ENCODE measurements at regions not wholly inside any gene's neighbourhood (a gene's known extent, or its start where the extent isn't known, plus 50 kb on each side); places are given as distances from the start of the nearest gene placed in this dataset.

DNA sequence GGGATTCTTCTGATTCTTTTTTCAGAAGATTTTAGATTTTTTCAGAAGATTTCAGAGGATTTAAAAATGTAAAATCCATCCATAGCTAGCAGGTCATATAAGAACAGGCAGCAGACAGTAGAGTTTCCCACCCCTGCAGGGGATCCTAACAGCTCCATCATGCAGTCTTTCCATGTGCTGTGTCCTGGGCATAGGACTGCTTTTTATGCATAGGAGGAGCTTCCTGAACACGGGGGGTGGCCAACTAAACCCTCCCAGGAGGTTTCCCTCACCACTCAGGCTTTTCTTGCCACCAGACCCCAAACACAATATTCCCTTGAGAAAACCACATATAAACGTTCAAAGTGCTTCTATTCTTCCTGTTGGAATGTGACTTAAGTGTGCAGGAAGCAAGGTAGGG, 90.1 kb upstream of the TNR start:
- TF ChIP-seq, protein P1, sequence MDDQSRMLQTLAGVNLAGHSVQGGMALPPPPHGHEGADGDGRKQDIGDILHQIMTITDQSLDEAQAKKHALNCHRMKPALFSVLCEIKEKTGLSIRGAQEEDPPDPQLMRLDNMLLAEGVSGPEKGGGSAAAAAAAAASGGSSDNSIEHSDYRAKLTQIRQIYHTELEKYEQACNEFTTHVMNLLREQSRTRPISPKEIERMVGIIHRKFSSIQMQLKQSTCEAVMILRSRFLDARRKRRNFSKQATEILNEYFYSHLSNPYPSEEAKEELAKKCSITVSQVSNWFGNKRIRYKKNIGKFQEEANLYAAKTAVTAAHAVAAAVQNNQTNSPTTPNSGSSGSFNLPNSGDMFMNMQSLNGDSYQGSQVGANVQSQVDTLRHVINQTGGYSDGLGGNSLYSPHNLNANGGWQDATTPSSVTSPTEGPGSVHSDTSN (CRISPR knock-in tag; IDR thresholded peaks at IDR 0.05) = no peak
- TF ChIP-seq, protein P2, sequence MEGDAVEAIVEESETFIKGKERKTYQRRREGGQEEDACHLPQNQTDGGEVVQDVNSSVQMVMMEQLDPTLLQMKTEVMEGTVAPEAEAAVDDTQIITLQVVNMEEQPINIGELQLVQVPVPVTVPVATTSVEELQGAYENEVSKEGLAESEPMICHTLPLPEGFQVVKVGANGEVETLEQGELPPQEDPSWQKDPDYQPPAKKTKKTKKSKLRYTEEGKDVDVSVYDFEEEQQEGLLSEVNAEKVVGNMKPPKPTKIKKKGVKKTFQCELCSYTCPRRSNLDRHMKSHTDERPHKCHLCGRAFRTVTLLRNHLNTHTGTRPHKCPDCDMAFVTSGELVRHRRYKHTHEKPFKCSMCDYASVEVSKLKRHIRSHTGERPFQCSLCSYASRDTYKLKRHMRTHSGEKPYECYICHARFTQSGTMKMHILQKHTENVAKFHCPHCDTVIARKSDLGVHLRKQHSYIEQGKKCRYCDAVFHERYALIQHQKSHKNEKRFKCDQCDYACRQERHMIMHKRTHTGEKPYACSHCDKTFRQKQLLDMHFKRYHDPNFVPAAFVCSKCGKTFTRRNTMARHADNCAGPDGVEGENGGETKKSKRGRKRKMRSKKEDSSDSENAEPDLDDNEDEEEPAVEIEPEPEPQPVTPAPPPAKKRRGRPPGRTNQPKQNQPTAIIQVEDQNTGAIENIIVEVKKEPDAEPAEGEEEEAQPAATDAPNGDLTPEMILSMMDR (tag by site-specific recombination; IDR thresholded peaks at IDR 0.05) = no peak
- TF ChIP-seq ZFP3 (tag by site-specific recombination; IDR thresholded peaks at IDR 0.05; ENCODE audit: low read depth) (no peak), ZNF10 (tag by site-specific recombination; IDR thresholded peaks at IDR 0.05) (no peak), ZFP41 (tag by site-specific recombination; IDR thresholded peaks at IDR 0.05; ENCODE audit: borderline replicate concordance) (no peak), HOXD13 (CRISPR knock-in tag; IDR thresholded peaks at IDR 0.05; ENCODE audit: borderline replicate concordance) (no peak), ZSCAN30 (tag by site-specific recombination; IDR thresholded peaks at IDR 0.05) (no peak)
- TF ChIP-seq, protein P3, sequence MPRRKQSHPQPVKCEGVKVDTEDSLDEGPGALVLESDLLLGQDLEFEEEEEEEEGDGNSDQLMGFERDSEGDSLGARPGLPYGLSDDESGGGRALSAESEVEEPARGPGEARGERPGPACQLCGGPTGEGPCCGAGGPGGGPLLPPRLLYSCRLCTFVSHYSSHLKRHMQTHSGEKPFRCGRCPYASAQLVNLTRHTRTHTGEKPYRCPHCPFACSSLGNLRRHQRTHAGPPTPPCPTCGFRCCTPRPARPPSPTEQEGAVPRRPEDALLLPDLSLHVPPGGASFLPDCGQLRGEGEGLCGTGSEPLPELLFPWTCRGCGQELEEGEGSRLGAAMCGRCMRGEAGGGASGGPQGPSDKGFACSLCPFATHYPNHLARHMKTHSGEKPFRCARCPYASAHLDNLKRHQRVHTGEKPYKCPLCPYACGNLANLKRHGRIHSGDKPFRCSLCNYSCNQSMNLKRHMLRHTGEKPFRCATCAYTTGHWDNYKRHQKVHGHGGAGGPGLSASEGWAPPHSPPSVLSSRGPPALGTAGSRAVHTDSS (tag by site-specific recombination; IDR thresholded peaks at IDR 0.05) = no peak
- TF ChIP-seq, protein P4, sequence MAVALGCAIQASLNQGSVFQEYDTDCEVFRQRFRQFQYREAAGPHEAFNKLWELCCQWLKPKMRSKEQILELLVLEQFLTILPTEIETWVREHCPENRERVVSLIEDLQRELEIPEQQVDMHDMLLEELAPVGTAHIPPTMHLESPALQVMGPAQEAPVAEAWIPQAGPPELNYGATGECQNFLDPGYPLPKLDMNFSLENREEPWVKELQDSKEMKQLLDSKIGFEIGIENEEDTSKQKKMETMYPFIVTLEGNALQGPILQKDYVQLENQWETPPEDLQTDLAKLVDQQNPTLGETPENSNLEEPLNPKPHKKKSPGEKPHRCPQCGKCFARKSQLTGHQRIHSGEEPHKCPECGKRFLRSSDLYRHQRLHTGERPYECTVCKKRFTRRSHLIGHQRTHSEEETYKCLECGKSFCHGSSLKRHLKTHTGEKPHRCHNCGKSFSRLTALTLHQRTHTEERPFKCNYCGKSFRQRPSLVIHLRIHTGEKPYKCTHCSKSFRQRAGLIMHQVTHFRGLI (tag by site-specific recombination; IDR thresholded peaks at IDR 0.05) = no peak
